WTC11 (cell line): ENCODE measurements at regions not wholly inside any gene's neighbourhood (a gene's known extent, or its start where the extent isn't known, plus 50 kb on each side); places are given as distances from the start of the nearest gene placed in this dataset.

Experiments used
- AFF4 ChIP-seq: sonication (generic); formaldehyde crosslinking; IDR thresholded peaks from 2 replicates; pipeline ENCODE4 v1.8.1; 2023; ENCODE audit warnings: mild to moderate bottlenecking, missing genetic modification reagents, borderline replicate concordance
- ATF3 ChIP-seq: sonication (generic); formaldehyde crosslinking; conservative IDR thresholded peaks from 2 replicates; pipeline ENCODE4 v1.8.1; 2022; ENCODE audit warnings: mild to moderate bottlenecking, missing genetic modification reagents
- CTCF ChIP-seq: fragments of 200-600 bp; IDR thresholded peaks from 2 replicates; pipeline ENCODE4 v1.8.0; 2022; ENCODE audit warnings: antibody characterized with exemption
- ELF4 ChIP-seq: sonication (generic); formaldehyde crosslinking; IDR thresholded peaks from 2 replicates; pipeline ENCODE4 v1.8.1; 2022; ENCODE audit warnings: low read depth, mild to moderate bottlenecking, moderate library complexity, missing genetic modification reagents
- JUN ChIP-seq: sonication (generic); formaldehyde crosslinking; IDR thresholded peaks from 2 replicates; pipeline ENCODE4 v1.8.0; 2023; ENCODE audit warnings: mild to moderate bottlenecking, missing genetic modification reagents
- PRRX2 ChIP-seq: fragments of 250-450 bp; sonication (Bioruptor Pico); IDR thresholded peaks from 2 replicates; pipeline ENCODE4 v1.8.0; 2021; ENCODE audit warnings: mild to moderate bottlenecking
- SP1 ChIP-seq: sonication (generic); formaldehyde crosslinking; conservative IDR thresholded peaks from 2 replicates; pipeline ENCODE4 v1.8.1; 2022; ENCODE audit warnings: missing genetic modification reagents
- TP53 ChIP-seq: sonication (generic); formaldehyde crosslinking; IDR thresholded peaks from 2 replicates; pipeline ENCODE4 v1.8.1; 2023; ENCODE audit warnings: mild to moderate bottlenecking, missing genetic modification reagents
- USF1 ChIP-seq: sonication (generic); formaldehyde crosslinking; IDR thresholded peaks from 2 replicates; pipeline ENCODE4 v1.8.0; 2022; ENCODE audit warnings: mild to moderate bottlenecking, missing genetic modification reagents
- USF2 ChIP-seq: sonication (generic); formaldehyde crosslinking; IDR thresholded peaks from 2 replicates; pipeline ENCODE4 v1.8.1; 2023; ENCODE audit warnings: mild to moderate bottlenecking, missing genetic modification reagents, moderate library complexity
- ZBTB43 ChIP-seq: sonication (generic); formaldehyde crosslinking; IDR thresholded peaks from 2 replicates; pipeline ENCODE4 v1.8.1; 2023; ENCODE audit warnings: mild to moderate bottlenecking, missing genetic modification reagents
- ZNF121 ChIP-seq: sonication (generic); formaldehyde crosslinking; IDR thresholded peaks from 2 replicates; pipeline ENCODE4 v1.8.0; 2023; ENCODE audit warnings: missing genetic modification reagents
- ZNF423 ChIP-seq: fragments of 250-450 bp; sonication (Bioruptor Pico); IDR thresholded peaks from 2 replicates; pipeline ENCODE4 v2.1.2; 2022; ENCODE audit warnings: mild to moderate bottlenecking, moderate library complexity
- ZNF512 ChIP-seq: sonication (generic); formaldehyde crosslinking; IDR thresholded peaks from 2 replicates; pipeline ENCODE4 v1.8.1; 2022; ENCODE audit warnings: missing genetic modification reagents, borderline replicate concordance

GRCh38 chr3:144746631-144747030 is 775.0 kb downstream of the DIPK2A start:
- TF ChIP-seq USF2 (CRISPR knock-in tag) (no peak), ZNF512 (no peak), CTCF (no peak), PRRX2 (no peak), USF1 (no peak), ZNF121 (CRISPR knock-in tag) (no peak), ATF3 (CRISPR knock-in tag) (no peak), TP53 (no peak), ELF4 (CRISPR knock-in tag) (no peak), SP1 (CRISPR knock-in tag) (no peak), JUN (CRISPR knock-in tag) (no peak), ZNF423 (CRISPR knock-in tag) (no peak), AFF4 (CRISPR knock-in tag) (no peak), ZBTB43 (CRISPR knock-in tag) (no peak)
